ENCODE measurements at regions not wholly inside any gene's neighbourhood (a gene's known extent, or its start where the extent isn't known, plus 50 kb on each side); places are given as distances from the start of the nearest gene placed in this dataset.

GRCh38 chr5:24331531-24331930 is 313.2 kb downstream of the CDH10 start:
- no peak overlapping the region for H2AFZ ChIP-seq (ENCODE audit: low read length)
- no peak overlapping the region for H3K27ac ChIP-seq (ENCODE audit: insufficient read depth, low read length)
- DNase-seq (ENCODE audit: low read depth in 2 of 2): no peak
- TF ChIP-seq CTCF (conservative IDR thresholded peaks at IDR 0.05 in 1 of 2, IDR thresholded peaks at IDR 0.05 in 1 of 2; ENCODE audit: low read depth in 1 of 2, low read length in 2 of 2) (no peak), EZH2 (IDR thresholded peaks at IDR 0.05; ENCODE audit: low read length, missing control alignments) (no peak)
- no peak overlapping the region for H3K4me3 ChIP-seq (replicated peaks in 1 of 4; ENCODE audit: control extremely low read depth in 1 of 4, insufficient read depth in 1 of 4, low read depth in 3 of 4, low read length in 4 of 4)
- no peaks in the 10 kb centered on the region for H4K20me1 ChIP-seq (ENCODE audit: control insufficient read depth, extremely low read depth, insufficient read depth, low read length)
- H3K9me3 ChIP-seq (ENCODE audit: control insufficient read depth, insufficient read depth, low read depth, low read length): no peaks in the 10 kb centered on the region
- H3K9ac ChIP-seq (ENCODE audit: insufficient read depth, low read length): no peak overlapping the region
- H3K4me2 ChIP-seq (ENCODE audit: extremely low read depth, insufficient read depth, low read length): no peak overlapping the region
- H3K27me3 ChIP-seq (ENCODE audit: control insufficient read depth, insufficient read depth, low read length): no peaks in the 10 kb centered on the region
- no peaks in the 10 kb centered on the region for H3K4me1 ChIP-seq (ENCODE audit: control insufficient read depth, extremely low read depth, insufficient read depth, low read length)
- H3K36me3 ChIP-seq (ENCODE audit: control insufficient read depth, insufficient read depth, low read length): no peaks in the 10 kb centered on the region
- no peaks in the 10 kb centered on the region for H3K79me2 ChIP-seq (ENCODE audit: control insufficient read depth, insufficient read depth, low read length)

GRCh38 chr5:24347158-24347557 is 297.6 kb downstream of the CDH10 start:
- H3K27me3 ChIP-seq (ENCODE audit: control insufficient read depth, insufficient read depth, low read length): no peaks in the 10 kb centered on the region
- H3K79me2 ChIP-seq (ENCODE audit: control insufficient read depth, insufficient read depth, low read length): no peaks in the 10 kb centered on the region
- H3K9me3 ChIP-seq (ENCODE audit: control insufficient read depth, insufficient read depth, low read depth, low read length): no peaks in the 10 kb centered on the region
- TF ChIP-seq CTCF (conservative IDR thresholded peaks at IDR 0.05 in 1 of 2, IDR thresholded peaks at IDR 0.05 in 1 of 2; ENCODE audit: low read depth in 1 of 2, low read length in 2 of 2): no peak
- TF ChIP-seq EZH2 (IDR thresholded peaks at IDR 0.05; ENCODE audit: low read length, missing control alignments): no peak
- no peak overlapping the region for H3K4me3 ChIP-seq (replicated peaks in 1 of 4; ENCODE audit: control extremely low read depth in 1 of 4, insufficient read depth in 1 of 4, low read depth in 3 of 4, low read length in 4 of 4)
- H3K9ac ChIP-seq (ENCODE audit: insufficient read depth, low read length): no peak overlapping the region
- no peaks in the 10 kb centered on the region for H3K4me1 ChIP-seq (ENCODE audit: control insufficient read depth, extremely low read depth, insufficient read depth, low read length)
- H3K4me2 ChIP-seq (ENCODE audit: extremely low read depth, insufficient read depth, low read length): no peak overlapping the region
- no peaks in the 10 kb centered on the region for H4K20me1 ChIP-seq (ENCODE audit: control insufficient read depth, extremely low read depth, insufficient read depth, low read length)
- DNase-seq (ENCODE audit: low read depth in 2 of 2): no peak
- no peaks in the 10 kb centered on the region for H3K36me3 ChIP-seq (ENCODE audit: control insufficient read depth, insufficient read depth, low read length)
- H3K27ac ChIP-seq (ENCODE audit: insufficient read depth, low read length): no peak overlapping the region
- H2AFZ ChIP-seq (ENCODE audit: low read length): no peak overlapping the region

GRCh38 chr5:24351285-24351684 is 293.5 kb downstream of the CDH10 start:
- Histone ChIP-seq H3K27me3 (ENCODE audit: control insufficient read depth, insufficient read depth, low read length) (no peaks in the 10 kb centered on the region), H3K4me2 (ENCODE audit: extremely low read depth, insufficient read depth, low read length) (no peak overlapping the region), H4K20me1 (ENCODE audit: control insufficient read depth, extremely low read depth, insufficient read depth, low read length) (no peaks in the 10 kb centered on the region), H3K4me3 (replicated peaks in 1 of 4; ENCODE audit: control extremely low read depth in 1 of 4, insufficient read depth in 1 of 4, low read depth in 3 of 4, low read length in 4 of 4) (no peak overlapping the region), H3K4me1 (ENCODE audit: control insufficient read depth, extremely low read depth, insufficient read depth, low read length) (no peaks in the 10 kb centered on the region), H3K9ac (ENCODE audit: insufficient read depth, low read length) (no peak overlapping the region), H3K79me2 (ENCODE audit: control insufficient read depth, insufficient read depth, low read length) (no peaks in the 10 kb centered on the region), H2AFZ (ENCODE audit: low read length) (no peak overlapping the region), H3K27ac (ENCODE audit: insufficient read depth, low read length) (no peak overlapping the region), H3K36me3 (ENCODE audit: control insufficient read depth, insufficient read depth, low read length) (no peaks in the 10 kb centered on the region), H3K9me3 (ENCODE audit: control insufficient read depth, insufficient read depth, low read depth, low read length) (no peaks in the 10 kb centered on the region)
- no peak for TF ChIP-seq EZH2 (IDR thresholded peaks at IDR 0.05; ENCODE audit: low read length, missing control alignments)
- TF ChIP-seq CTCF (conservative IDR thresholded peaks at IDR 0.05 in 1 of 2, IDR thresholded peaks at IDR 0.05 in 1 of 2; ENCODE audit: low read depth in 1 of 2, low read length in 2 of 2): no peak
- DNase-seq (ENCODE audit: low read depth in 2 of 2): no peak

Data from fibroblast of lung (primary cell).